H1 (cell line): ENCODE measurements at regions not wholly inside any gene's neighbourhood (a gene's known extent, or its start where the extent isn't known, plus 50 kb on each side); places are given as distances from the start of the nearest gene placed in this dataset.

Source experiments
- CTCF ChIA-PET: fragments of 300-600 bp; sonication (Branson Sonifier 250); formaldehyde crosslinking; loops from one replicate; lab custom pipeline; 2021; ENCODE audit not compliant: partially characterized antibody; lab: Charles Lee
- POLR2A ChIA-PET: fragments of 300-600 bp; sonication (Branson Sonifier 250); formaldehyde crosslinking; loops from one replicate; lab custom pipeline; 2021; ENCODE audit warnings: inconsistent platforms; ENCODE audit not compliant: partially characterized antibody; lab: Charles Lee
- DNase-seq, 2 experiments: peaks; one replicate each; pipeline versions ENCODE4 v3.0.0 to v3.0.0-alpha.2; 2010 to 2022; ENCODE audit warnings: low spot score in 2 of 2, low read depth in 1 of 2, mixed read lengths in 1 of 2
- FAIRE-seq: peaks from 2 replicates; lab custom pipeline; 2011; peaks lifted over from hg19 to GRCh38; lab: Jason Lieb, UNC
- H2AFZ ChIP-seq: 2 replicates; pipeline ENCODE4 v1.8.1; 2012; ENCODE audit warnings: low read length, inconsistent platforms
- H2AK5ac ChIP-seq: 2 replicates; pipeline ENCODE4 v1.6.1; 2013; ENCODE audit warnings: low read depth, low read length
- H2BK120ac ChIP-seq: replicated peaks from 2 replicates; pipeline ENCODE3; 2013; ENCODE audit warnings: low read depth, low read length, inconsistent platforms
- H2BK12ac ChIP-seq: 2 replicates; pipeline ENCODE4 v1.6.1; 2013; ENCODE audit warnings: low read depth, low read length
- H2BK15ac ChIP-seq: 2 replicates; pipeline ENCODE4 v1.6.1; 2013; ENCODE audit warnings: low read length
- H2BK20ac ChIP-seq: 2 replicates; pipeline ENCODE4 v1.6.1; 2013; ENCODE audit warnings: low read length
- H2BK5ac ChIP-seq: 2 replicates; pipeline ENCODE4 v1.6.1; 2013; ENCODE audit warnings: low read depth, low read length
- H3K14ac ChIP-seq: 2 replicates; pipeline ENCODE4 v1.6.1; 2013; ENCODE audit warnings: inconsistent platforms; ENCODE audit not compliant: insufficient read length
- H3K18ac ChIP-seq: 2 replicates; pipeline ENCODE4 v1.6.1; 2013; ENCODE audit warnings: low read length; ENCODE audit errors: extremely low read depth
- H3K23ac ChIP-seq: 2 replicates; pipeline ENCODE4 v1.6.1; 2013; ENCODE audit warnings: inconsistent platforms; ENCODE audit not compliant: insufficient read length
- H3K23me2 ChIP-seq: 2 replicates; pipeline ENCODE4 v1.6.1; 2013; ENCODE audit warnings: low read depth, low read length
- H3K27ac ChIP-seq: 2 replicates; pipeline ENCODE4 v1.6.1; 2011; ENCODE audit warnings: low read depth, low read length, inconsistent platforms
- H3K27me3 ChIP-seq, 4 experiments: replicated peaks in 1 of 4; 1 replicate in 1 of 4; 2 replicates in 3 of 4; pipeline versions ENCODE4 v1.6.1 to v1.8.1; 2011 to 2013; ENCODE audit warnings: low read length in 3 of 4, mild to moderate bottlenecking in 3 of 4, inconsistent platforms in 2 of 4, mixed read lengths in 2 of 4, moderate library complexity in 1 of 4; ENCODE audit not compliant: control insufficient read depth in 3 of 4, insufficient read depth in 3 of 4; ENCODE audit errors: extremely low read depth in 1 of 4
- H3K36me3 ChIP-seq, 4 experiments: 2 replicates each; pipeline versions ENCODE4 v1.6.1 to v1.8.1; 2011 to 2013; ENCODE audit warnings: mild to moderate bottlenecking in 4 of 4, low read length in 3 of 4, moderate library complexity in 2 of 4, control low read depth in 1 of 4, inconsistent platforms in 1 of 4; ENCODE audit not compliant: insufficient read depth in 4 of 4, control insufficient read depth in 2 of 4
- H3K4ac ChIP-seq: replicated peaks from 2 replicates; pipeline ENCODE3; 2013; ENCODE audit warnings: low read length, low read depth, mixed read lengths, inconsistent platforms; ENCODE audit not compliant: insufficient read length
- H3K4me1 ChIP-seq, 4 experiments: replicated peaks in 1 of 4; 1 replicate in 1 of 4; 2 replicates in 3 of 4; pipeline versions ENCODE4 v1.6.1 to v1.8.1; 2011 to 2013; ENCODE audit warnings: low read length in 3 of 4, inconsistent platforms in 2 of 4, mixed read lengths in 1 of 4; ENCODE audit not compliant: insufficient read depth in 4 of 4, control insufficient read depth in 3 of 4
- H3K4me2 ChIP-seq, 2 experiments: 2 replicates each; pipeline versions ENCODE4 v1.6.1 to v1.8.1; 2011 to 2013; ENCODE audit warnings: low read depth in 2 of 2, low read length in 2 of 2, control low read depth in 1 of 2, inconsistent platforms in 1 of 2, mild to moderate bottlenecking in 1 of 2; ENCODE audit not compliant: insufficient read depth in 1 of 2
- H3K4me3 ChIP-seq, 4 experiments: fragments of 200-600, 300-600 bp in 1 of 4; sonication (generic), shearing (Covaris generic), sonication (Bioruptor Twin) in 1 of 4; 2 replicates each; pipeline versions ENCODE4 v1.5.1 to v1.8.1; 2011 to 2016; ENCODE audit warnings: low read length in 4 of 4, low read depth in 3 of 4, control low read depth in 2 of 4, inconsistent platforms in 2 of 4, mild to moderate bottlenecking in 2 of 4, mixed read lengths in 1 of 4, moderate library complexity in 1 of 4; ENCODE audit not compliant: insufficient read depth in 2 of 4; ENCODE audit errors: extremely low read depth in 1 of 4
- H3K56ac ChIP-seq: replicated peaks from 2 replicates; pipeline ENCODE3; 2013; ENCODE audit warnings: low read depth, mild to moderate bottlenecking, mixed read lengths, low read length, inconsistent platforms; ENCODE audit not compliant: insufficient read length
- H3K79me1 ChIP-seq: 2 replicates; pipeline ENCODE4 v1.6.1; 2013; ENCODE audit warnings: low read depth, low read length, control low read depth
- H3K79me2 ChIP-seq, 2 experiments: 2 replicates each; pipeline versions ENCODE4 v1.6.1 to v1.8.1; 2012 to 2013; ENCODE audit warnings: low read length in 2 of 2, mild to moderate bottlenecking in 2 of 2, inconsistent platforms in 1 of 2; ENCODE audit not compliant: insufficient read depth in 2 of 2, control insufficient read depth in 1 of 2
- H3K9ac ChIP-seq, 4 experiments: replicated peaks in 1 of 4; 1 replicate in 1 of 4; 2 replicates in 3 of 4; pipeline versions ENCODE4 v1.6.1 to v1.8.1; 2011 to 2013; ENCODE audit warnings: low read depth in 3 of 4, low read length in 3 of 4, control low read depth in 2 of 4, mild to moderate bottlenecking in 2 of 4, moderate library complexity in 2 of 4, inconsistent platforms in 1 of 4; ENCODE audit errors: extremely low read depth in 1 of 4
- H3K9me3 ChIP-seq, 2 experiments: 2 replicates each; pipeline versions ENCODE4 v1.6.1 to v1.8.1; 2012 to 2013; ENCODE audit warnings: mild to moderate bottlenecking in 2 of 2, moderate library complexity in 2 of 2, control low read depth in 1 of 2, inconsistent platforms in 1 of 2, low read depth in 1 of 2, low read length in 1 of 2, mixed read lengths in 1 of 2; ENCODE audit not compliant: insufficient read depth in 2 of 2
- H4K20me1 ChIP-seq, 2 experiments: replicated peaks in 1 of 2; 2 replicates each; pipeline versions ENCODE3 to v1.8.1; 2011 to 2013; ENCODE audit warnings: inconsistent platforms in 2 of 2, low read length in 2 of 2, mild to moderate bottlenecking in 1 of 2; ENCODE audit not compliant: insufficient read depth in 2 of 2, control insufficient read depth in 1 of 2
- H4K5ac ChIP-seq: 2 replicates; pipeline ENCODE4 v1.6.1; 2013; ENCODE audit warnings: low read length, low read depth, mixed read lengths, inconsistent platforms; ENCODE audit not compliant: insufficient read length
- H4K8ac ChIP-seq: 2 replicates; pipeline ENCODE4 v1.8.0; 2013; ENCODE audit warnings: mild to moderate bottlenecking, moderate library complexity, low read length, inconsistent platforms; ENCODE audit not compliant: insufficient read depth; ENCODE audit errors: extremely low read depth
- H4K91ac ChIP-seq: replicated peaks from 2 replicates; pipeline ENCODE3; 2013; ENCODE audit warnings: low read length, mixed read lengths, inconsistent platforms; ENCODE audit not compliant: insufficient read length
- CHD2 ChIP-seq: IDR thresholded peaks from 2 replicates; pipeline ENCODE4 v1.6.1; 2012; ENCODE audit warnings: low read length, improper control_type of control experiment
- EP300 ChIP-seq, 2 experiments: IDR thresholded peaks; 1 replicate in 1 of 2; 2 replicates in 1 of 2; pipeline ENCODE4 v1.6.1; 2011 to 2012; ENCODE audit warnings: low read depth in 2 of 2, low read length in 2 of 2, mild to moderate bottlenecking in 2 of 2, borderline replicate concordance in 1 of 2, inconsistent platforms in 1 of 2, moderate library complexity in 1 of 2
- JUN ChIP-seq: IDR thresholded peaks from 2 replicates; pipeline ENCODE4 v1.6.1; 2011; ENCODE audit warnings: low read depth, mild to moderate bottlenecking, improper control_type of control experiment, low read length
- SAP30 ChIP-seq: fragments of 300-600 bp; sonication (generic); IDR thresholded peaks from 2 replicates; pipeline ENCODE4 v1.7.1; 2012; ENCODE audit warnings: low read length, moderate library complexity, mild to moderate bottlenecking, inconsistent platforms; ENCODE audit not compliant: insufficient read depth, insufficient replicate concordance
- SIX5 ChIP-seq: IDR thresholded peaks from 2 replicates; pipeline ENCODE4 v1.6.1; 2011; ENCODE audit warnings: mild to moderate bottlenecking, low read depth, low read length
- SP1 ChIP-seq: IDR thresholded peaks from 2 replicates; pipeline ENCODE4 v1.6.1; 2011; ENCODE audit warnings: low read depth, low read length
- SUZ12 ChIP-seq: fragments of 200-600 bp; sonication (generic); IDR thresholded peaks from 2 replicates; pipeline ENCODE4 v1.6.1; 2012; ENCODE audit warnings: mild to moderate bottlenecking, inconsistent platforms, low read length, moderate library complexity, mixed read lengths
- TAF7 ChIP-seq: optimal IDR thresholded peaks from 2 replicates; pipeline ENCODE3; 2011; ENCODE audit warnings: low read depth, mild to moderate bottlenecking, inconsistent platforms, low read length, moderate library complexity, borderline replicate concordance
- YY1 ChIP-seq: IDR thresholded peaks from 2 replicates; pipeline ENCODE4 v1.6.1; 2011; ENCODE audit warnings: low read depth, mild to moderate bottlenecking, low read length
- ZNF274 ChIP-seq: IDR thresholded peaks from 2 replicates; pipeline ENCODE4 v1.7.0; 2012; ENCODE audit warnings: low read length, borderline replicate concordance; ENCODE audit errors: extremely low read depth
- WGBS, 2 experiments: shearing (Covaris generic) in 1 of 2; methylation state at CpG; one replicate each; pipeline versions ENCODE4 v1.1.6 to v1.1.7; 2013 to 2015; ENCODE audit warnings: low lambda C conversion rate in 2 of 2, mixed read lengths in 2 of 2, inconsistent platforms in 1 of 2, low coverage in 1 of 2, missing lambda C conversion rate in 1 of 2; ENCODE audit not compliant: insufficient replicate concordance in 2 of 2, insufficient coverage in 1 of 2, insufficient read length in 1 of 2; ENCODE audit errors: extremely low coverage in 1 of 2, missing lambda C conversion rate in 1 of 2; 5-methylcytosine and 5-hydroxymethylcytosine counted together

DNA sequence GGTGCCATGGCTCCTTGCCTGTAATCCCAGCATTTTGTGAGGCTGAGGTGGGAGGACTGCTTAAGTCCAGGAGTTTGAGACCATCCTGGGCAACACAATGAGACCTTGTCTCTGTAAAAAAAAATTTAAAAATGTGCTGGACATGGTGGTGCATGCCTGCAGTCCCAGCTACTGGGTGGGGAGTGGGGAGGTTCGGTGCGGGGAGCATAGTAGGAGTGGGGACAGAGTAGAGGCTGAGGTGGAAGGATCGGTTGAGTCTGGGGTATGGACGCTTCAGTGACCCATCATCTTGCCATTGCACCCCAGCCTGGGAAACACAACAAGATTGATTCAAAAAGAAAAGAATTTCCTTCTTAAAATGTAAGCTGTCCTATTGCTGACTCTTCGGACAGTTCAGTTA, 1490.0 kb upstream of the GBE1 start:
- Histone ChIP-seq H3K4ac (no peak overlapping the region), H3K4me2 (no peak overlapping the region), H4K20me1 (no peaks in the 10 kb centered on the region), H3K79me1 (no peaks in the 10 kb centered on the region), H3K56ac (no peak overlapping the region), H3K4me3 (no peak overlapping the region), H2BK5ac (no peak overlapping the region), H3K79me2 (no peaks in the 10 kb centered on the region), H2BK15ac (no peak overlapping the region), H3K23me2 (no peaks in the 10 kb centered on the region), H2BK12ac (no peak overlapping the region), H4K5ac (no peak overlapping the region), H3K9me3 (no peaks in the 10 kb centered on the region), H3K27me3 (no peaks in the 10 kb centered on the region), H3K27ac (no peak overlapping the region), H2BK120ac (no peak overlapping the region), H2AK5ac (no peak overlapping the region), H2AFZ (no peak overlapping the region), H2BK20ac (no peak overlapping the region), H4K8ac (no peak overlapping the region), H3K23ac (no peak overlapping the region), H3K36me3 (no peaks in the 10 kb centered on the region), H3K14ac (no peak overlapping the region), H3K18ac (no peak overlapping the region), H4K91ac (no peak overlapping the region), H3K4me1 (no peaks in the 10 kb centered on the region), H3K9ac (no peak overlapping the region)
- no peak for TF ChIP-seq SAP30
- no peak for TF ChIP-seq CHD2
- no peak for TF ChIP-seq SUZ12
- TF ChIP-seq SIX5, result no peak
- no peak for TF ChIP-seq JUN
- TF ChIP-seq SP1, result no peak
- no peak for TF ChIP-seq YY1
- no peak for TF ChIP-seq TAF7
- no peak for TF ChIP-seq ZNF274
- no peak for TF ChIP-seq EP300 (IDR thresholded peaks at IDR 0.05; ENCODE audit: borderline replicate concordance in 1 of 2, low read depth in 2 of 2, low read length in 2 of 2)
- POLR2A ChIA-PET, result no interaction called here
- DNase-seq (no peak), FAIRE-seq (no peak)
- 99% methylated on average over 5 of the region's 5 CpGs; no CpG with 5 or more reads in 1 of the 2 experiments for WGBS, 2 experiments
- CTCF ChIA-PET, result no interaction called here
